AG09309 (cell line): ENCODE measurements at regions not wholly inside any gene's neighbourhood (a gene's known extent, or its start where the extent isn't known, plus 50 kb on each side); places are given as distances from the start of the nearest gene placed in this dataset.

ENCODE experiments used
- DNase-seq: peaks from one replicate; pipeline ENCODE4 v3.0.0-alpha.2; 2010; ENCODE audit warnings: low read depth
- H3K4me3 ChIP-seq: 2 replicates; pipeline ENCODE4 v1.5.1; 2011; ENCODE audit warnings: mild to moderate bottlenecking, low read depth, low read length, moderate library complexity; ENCODE audit not compliant: control insufficient read depth
- CTCF ChIP-seq: IDR thresholded peaks from 2 replicates; pipeline ENCODE4 v1.5.1; 2011; ENCODE audit warnings: mild to moderate bottlenecking, low read depth, low read length, inconsistent platforms; ENCODE audit not compliant: insufficient read depth, control insufficient read depth; ENCODE audit errors: missing control alignments

GRCh38 chr12:105858981-105859710, 279.6 kb downstream of the NUAK1 start:
- no peak for TF ChIP-seq CTCF
- no peak for DNase-seq
- no peak overlapping the region for H3K4me3 ChIP-seq

DNA sequence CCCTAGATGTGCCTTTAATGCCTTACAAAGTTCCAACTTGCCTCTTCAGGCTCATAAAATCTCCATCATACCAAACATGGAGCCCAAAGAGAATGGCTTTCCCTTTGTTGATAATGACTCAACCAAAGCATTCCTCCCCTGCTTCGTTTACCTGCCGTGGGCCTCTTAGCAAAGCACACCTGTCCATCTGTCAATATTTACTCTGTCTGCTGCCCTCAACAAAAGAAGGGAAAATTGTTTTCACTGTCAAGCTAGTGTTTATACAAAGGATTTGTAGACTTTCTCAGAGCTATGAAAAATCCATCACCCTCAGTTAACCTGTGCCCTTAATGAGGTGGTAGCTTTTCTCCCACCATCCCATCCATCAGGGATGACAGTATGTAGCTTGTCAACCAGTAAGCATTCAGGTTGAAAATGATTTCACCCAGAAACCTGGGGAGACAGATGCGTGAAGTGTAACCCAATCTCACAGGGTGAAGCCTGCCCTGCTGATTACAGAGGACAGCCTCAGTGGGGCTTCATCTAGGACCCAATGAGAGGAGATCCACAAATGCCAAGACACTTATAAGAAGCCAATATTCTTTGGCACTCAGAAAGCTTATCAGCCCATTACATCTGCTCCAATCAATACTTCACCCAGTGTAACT, 278.1 kb downstream of the NUAK1 start:
- no peak for TF ChIP-seq CTCF
- no peak overlapping the region for H3K4me3 ChIP-seq
- DNase-seq, result no peak

DNA sequence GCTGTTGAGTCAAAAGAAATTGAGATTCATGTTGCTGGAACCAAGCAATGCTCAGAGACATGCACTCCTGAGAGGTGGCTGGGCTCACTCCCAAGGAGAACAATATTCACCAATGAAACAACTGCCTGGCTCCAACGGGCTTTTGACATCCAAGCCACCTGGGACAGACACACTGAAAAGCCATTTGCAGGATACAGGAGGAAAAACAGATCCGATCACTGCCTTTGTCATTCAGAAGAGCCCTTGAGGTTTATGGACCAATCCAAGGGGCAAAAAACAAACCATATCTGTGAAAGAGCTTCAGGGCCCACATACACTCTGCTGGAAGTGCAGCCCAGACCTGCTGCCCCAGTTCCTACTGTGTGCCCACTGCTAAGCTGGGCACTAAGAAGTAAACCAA, 277.5 kb downstream of the NUAK1 start:
- no peak for DNase-seq
- no peak overlapping the region for H3K4me3 ChIP-seq
- TF ChIP-seq CTCF, result no peak

- H3K4me3 ChIP-seq, result no peak overlapping the region
- no peak for TF ChIP-seq CTCF
- no peak for DNase-seq
Measured at GRCh38 chr12:105862163-105862821, 276.5 kb downstream of the NUAK1 start.

- no peak for DNase-seq
- no peak for TF ChIP-seq CTCF
Measured at GRCh38 chr12:105864316-105864715, 274.4 kb downstream of the NUAK1 start.

DNA sequence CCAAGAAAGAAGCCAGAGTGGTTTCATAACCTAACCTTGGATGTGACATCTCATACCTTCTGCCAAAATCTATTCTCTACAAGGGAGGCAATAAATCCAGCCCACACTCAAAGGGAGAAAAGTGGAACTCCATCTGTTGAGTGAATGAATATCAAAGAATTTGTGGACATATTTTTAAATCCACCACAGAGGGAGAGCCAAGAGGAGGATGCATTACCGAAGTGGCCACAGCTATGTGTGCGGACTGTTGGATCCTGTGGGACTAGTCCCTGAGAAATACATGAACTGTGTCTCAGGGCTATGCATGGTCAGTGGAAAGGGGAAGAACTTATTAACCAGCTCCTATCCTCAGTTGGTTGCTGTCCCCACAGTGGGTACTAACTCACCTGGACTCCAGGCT, 273.9 kb downstream of the NUAK1 start:
- DNase-seq, result no peak
- no peak overlapping the region for H3K4me3 ChIP-seq
- TF ChIP-seq CTCF, result no peak

More at GRCh38 chr12:105864316-105864715, 274.4 kb downstream of the NUAK1 start:
- H3K4me3 ChIP-seq, result no peak overlapping the region
